HCT116 (cell line): ENCODE measurements at regions not wholly inside any gene's neighbourhood (a gene's known extent, or its start where the extent isn't known, plus 50 kb on each side); places are given as distances from the start of the nearest gene placed in this dataset.

Source experiments
- ATAC-seq: fragments of 200-7000 bp; cut with Tn5 transposase; 2 replicates; pipeline ENCODE4 v1.9.1; 2020; ENCODE audit warnings: mild to moderate bottlenecking, moderate library complexity
- BruUV-seq: library from RNA; stranded (reverse); fragments of 400-500 nt; replicated peaks from 2 replicates; lab custom pipeline; 2021; lab: Mats Ljungman, UMichigan
- CTCF ChIA-PET: fragments of 300-600 bp; sonication (Branson Sonifier 250); formaldehyde crosslinking; loops from one replicate; lab custom pipeline; 2021; ENCODE audit warnings: antibody characterized with exemption; lab: Charles Lee
- POLR2A ChIA-PET: fragments of 300-600, 350-600 bp; sonication (Branson Sonifier 250); formaldehyde crosslinking; loops from one replicate; lab custom pipeline; 2021; ENCODE audit warnings: antibody characterized with exemption; lab: Charles Lee
- RAD21 ChIA-PET, 2 experiments: fragments of 300-600 bp; sonication (Branson Sonifier 250); formaldehyde crosslinking; loops; one replicate each; lab custom pipeline; 2023; ENCODE audit warnings: low total read pairs in 2 of 2; ENCODE audit not compliant: uncharacterized antibody in 2 of 2, unreplicated experiment in 2 of 2, low non-redundant PET in 1 of 2; lab: Charles Lee
- DNase-seq: peaks from one replicate; pipeline ENCODE4 v3.0.0-alpha.2; 2010; ENCODE audit warnings: low read depth, low spot score
- H2AFZ ChIP-seq: fragments of 200-600 bp; shearing (Covaris generic), sonication (generic); 2 replicates; pipeline ENCODE4 v1.6.1; 2017; ENCODE audit warnings: low read depth, mixed run types, mixed read lengths, antibody characterized with exemption, low read length; ENCODE audit not compliant: poor library complexity, severe bottlenecking
- H3K27ac ChIP-seq: 2 replicates; pipeline ENCODE4 v1.5.1; 2012; ENCODE audit warnings: low read depth, low read length
- H3K27me3 ChIP-seq: fragments of 200-600 bp; sonication (generic); 2 replicates; pipeline ENCODE4 v1.6.1; 2016; ENCODE audit warnings: mixed run types, low read length, mixed read lengths; ENCODE audit not compliant: insufficient read depth
- H3K36me3 ChIP-seq, 2 experiments: fragments of 200-500 bp in 1 of 2; fragments of 200-600 bp in 1 of 2; sonication (Bioruptor generic) in 1 of 2; sonication (generic) in 1 of 2; 2 replicates each; pipeline versions ENCODE4 v1.5.1 to v1.6.1; 2014 to 2016; ENCODE audit warnings: low read length in 2 of 2, inconsistent platforms in 1 of 2, mixed read lengths in 1 of 2, mixed run types in 1 of 2; ENCODE audit not compliant: insufficient read depth in 2 of 2, control insufficient read depth in 1 of 2
- H3K4me1 ChIP-seq, 2 experiments: fragments of 200-600 bp in 1 of 2; sonication (generic) in 1 of 2; 2 replicates each; pipeline versions ENCODE4 v1.5.1 to v1.6.1; 2012 to 2017; ENCODE audit warnings: low read length in 2 of 2, inconsistent platforms in 1 of 2, mild to moderate bottlenecking in 1 of 2, mixed read lengths in 1 of 2, mixed run types in 1 of 2, moderate library complexity in 1 of 2; ENCODE audit not compliant: insufficient read depth in 2 of 2, control insufficient read depth in 1 of 2
- H3K4me2 ChIP-seq: fragments of 200-600 bp; sonication (generic); 2 replicates; pipeline ENCODE4 v1.6.1; 2017; ENCODE audit warnings: mixed run types, low read length, mixed read lengths
- H3K4me3 ChIP-seq, 2 experiments: fragments of 200-600 bp in 1 of 2; sonication (generic) in 1 of 2; replicated peaks in 1 of 2; 2 replicates each; pipeline ENCODE4 v1.5.1; 2011 to 2016; ENCODE audit warnings: low read length in 2 of 2, control low read depth in 1 of 2, low read depth in 1 of 2, mild to moderate bottlenecking in 1 of 2, mixed read lengths in 1 of 2, mixed run types in 1 of 2
- H3K79me2 ChIP-seq: fragments of 200-600 bp; sonication (generic); 2 replicates; pipeline ENCODE4 v1.6.1; 2017; ENCODE audit warnings: mild to moderate bottlenecking, mixed run types, low read length, moderate library complexity, mixed read lengths; ENCODE audit not compliant: insufficient read depth
- H3K9ac ChIP-seq: fragments of 200-600 bp; sonication (generic); 2 replicates; pipeline ENCODE4 v1.6.1; 2016; ENCODE audit warnings: low read length, mixed read lengths
- H3K9me2 ChIP-seq: fragments of 200-600 bp; sonication (generic), shearing (Covaris generic); 2 replicates; pipeline ENCODE4 v1.6.1; 2017; ENCODE audit warnings: mixed run types, mild to moderate bottlenecking, moderate library complexity; ENCODE audit not compliant: insufficient read depth
- H3K9me3 ChIP-seq, 2 experiments: fragments of 200-500 bp in 1 of 2; fragments of 200-600 bp in 1 of 2; sonication (Bioruptor generic) in 1 of 2; sonication (generic) in 1 of 2; 2 replicates each; pipeline ENCODE4 v1.6.1; 2014 to 2017; ENCODE audit warnings: low read length in 2 of 2, mixed read lengths in 2 of 2, inconsistent platforms in 1 of 2, low read depth in 1 of 2, mild to moderate bottlenecking in 1 of 2, mixed run types in 1 of 2, moderate library complexity in 1 of 2; ENCODE audit not compliant: control insufficient read depth in 1 of 2, insufficient read depth in 1 of 2
- H4K20me1 ChIP-seq: fragments of 200-600 bp; sonication (generic), shearing (Covaris generic); 2 replicates; pipeline ENCODE4 v1.6.1; 2017; ENCODE audit warnings: mixed run types, mild to moderate bottlenecking, moderate library complexity; ENCODE audit not compliant: insufficient read depth
- ATF3 ChIP-seq: IDR thresholded peaks from 2 replicates; pipeline ENCODE4 v1.6.1; 2012
- CEBPB ChIP-seq: IDR thresholded peaks from 2 replicates; pipeline ENCODE4 v1.6.1; 2012; ENCODE audit warnings: low read depth
- ELF1 ChIP-seq: IDR thresholded peaks from 2 replicates; pipeline ENCODE4 v1.6.1; 2012; ENCODE audit warnings: low read depth, borderline replicate concordance
- EZH2 ChIP-seq: fragments of 200-600 bp; sonication (generic); IDR thresholded peaks from 2 replicates; pipeline ENCODE4 v1.6.1; 2017; ENCODE audit warnings: antibody characterized with exemption, mixed run types
- EZH2phosphoT487 ChIP-seq: fragments of 200-600 bp; IDR thresholded peaks from 2 replicates; pipeline ENCODE4 v1.6.1; 2018; ENCODE audit warnings: antibody characterized with exemption, borderline replicate concordance
- FOSL1 ChIP-seq: IDR thresholded peaks from 2 replicates; pipeline ENCODE4 v1.6.1; 2012; ENCODE audit warnings: low read depth
- JUND ChIP-seq: IDR thresholded peaks from 2 replicates; pipeline ENCODE4 v1.6.1; 2012
- POLR2A ChIP-seq: IDR thresholded peaks from 2 replicates; pipeline ENCODE4 v1.7.0; 2011; ENCODE audit warnings: borderline replicate concordance; ENCODE audit not compliant: insufficient read depth, insufficient read length; ENCODE audit errors: extremely low read depth
- RAD21 ChIP-seq: IDR thresholded peaks from 2 replicates; pipeline ENCODE4 v1.6.1; 2012; ENCODE audit warnings: low read depth, mild to moderate bottlenecking
- SIN3A ChIP-seq: IDR thresholded peaks from 2 replicates; pipeline ENCODE4 v1.6.1; 2012; ENCODE audit warnings: low read depth
- SP1 ChIP-seq: IDR thresholded peaks from 2 replicates; pipeline ENCODE4 v1.6.1; 2012; ENCODE audit warnings: low read depth
- SRF ChIP-seq: IDR thresholded peaks from 2 replicates; pipeline ENCODE4 v1.6.1; 2012; ENCODE audit warnings: low read depth
- YY1 ChIP-seq: IDR thresholded peaks from 2 replicates; pipeline ENCODE4 v1.6.1; 2011; ENCODE audit warnings: low read length, low read depth, moderate library complexity, mild to moderate bottlenecking; ENCODE audit not compliant: insufficient replicate concordance; ENCODE audit errors: extremely low read depth
- ZNF274 ChIP-seq: fragments of 200-500 bp; sonication (Bioruptor generic); IDR thresholded peaks from 2 replicates; pipeline ENCODE4 v1.6.1; 2014; ENCODE audit warnings: mild to moderate bottlenecking, low read depth, low read length, inconsistent platforms
- intact Hi-C: fragments of 100-400 bp; cut with micrococcal nuclease; formaldehyde crosslinking; loops from 2 replicates; pipeline ENCODE4 v1.10.0; 2022
- TF ChIP-seq, protein P1 (sequence below): IDR thresholded peaks from 2 replicates; pipeline ENCODE4 v1.6.1; 2012
- TF ChIP-seq, protein P2 (sequence below): IDR thresholded peaks from 2 replicates; pipeline ENCODE4 v1.6.1; 2012; ENCODE audit warnings: low read depth
- TF ChIP-seq, protein P3 (sequence below), 3 experiments: fragments of 200-600 bp in 1 of 3; sonication (generic) in 1 of 3; IDR thresholded peaks in 2 of 3; conservative IDR thresholded peaks in 1 of 3; 2 replicates each; pipeline ENCODE4 v1.5.1; 2012 to 2017; ENCODE audit warnings: low read depth in 2 of 3, low read length in 2 of 3, antibody characterized with exemption in 1 of 3, borderline replicate concordance in 1 of 3, control low read depth in 1 of 3, mild to moderate bottlenecking in 1 of 3, mixed read lengths in 1 of 3, mixed run types in 1 of 3, moderate library complexity in 1 of 3; ENCODE audit not compliant: insufficient read depth in 1 of 3
- TF ChIP-seq, protein P4 (sequence below): IDR thresholded peaks from 2 replicates; pipeline ENCODE4 v1.6.1; 2011; ENCODE audit warnings: mild to moderate bottlenecking, low read length, moderate library complexity; ENCODE audit not compliant: insufficient replicate concordance; ENCODE audit errors: extremely low read depth

DNA sequence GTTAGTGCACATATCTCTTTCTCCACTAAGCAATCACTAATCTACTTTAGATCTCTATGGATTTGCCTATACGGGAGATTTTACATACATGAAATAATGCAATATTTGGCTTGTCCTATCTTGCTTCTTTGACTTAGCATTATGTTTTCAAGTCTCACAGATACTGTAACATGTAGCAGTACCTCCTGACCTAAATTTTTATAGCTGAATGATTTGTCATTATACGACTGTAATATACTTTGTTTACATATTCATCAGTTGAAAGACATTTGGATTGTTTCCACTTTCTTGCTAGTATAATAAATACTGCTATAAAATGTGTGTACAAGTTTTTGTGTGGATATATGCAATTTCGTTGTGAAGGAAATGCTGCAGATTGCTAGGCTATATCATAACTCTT, 1520.8 kb upstream of the CDH6 start:
- H3K27ac ChIP-seq, result no peak overlapping the region
- no peaks in the 10 kb centered on the region for H3K9me2 ChIP-seq
- H3K79me2 ChIP-seq, result no peaks in the 10 kb centered on the region
- H3K27me3 ChIP-seq, result no peaks in the 10 kb centered on the region
- DNase-seq (no peak), ATAC-seq (no peak)
- H3K36me3 ChIP-seq, result no peaks in the 10 kb centered on the region
- ChIA-PET RAD21 (no interaction called here), POLR2A (no interaction called here), CTCF (no interaction called here)
- H3K4me3 ChIP-seq, result no peak overlapping the region
- TF ChIP-seq POLR2A, result no peak
- TF ChIP-seq, protein P1, sequence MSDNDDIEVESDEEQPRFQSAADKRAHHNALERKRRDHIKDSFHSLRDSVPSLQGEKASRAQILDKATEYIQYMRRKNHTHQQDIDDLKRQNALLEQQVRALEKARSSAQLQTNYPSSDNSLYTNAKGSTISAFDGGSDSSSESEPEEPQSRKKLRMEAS, result no peak
- TF ChIP-seq, protein P2, sequence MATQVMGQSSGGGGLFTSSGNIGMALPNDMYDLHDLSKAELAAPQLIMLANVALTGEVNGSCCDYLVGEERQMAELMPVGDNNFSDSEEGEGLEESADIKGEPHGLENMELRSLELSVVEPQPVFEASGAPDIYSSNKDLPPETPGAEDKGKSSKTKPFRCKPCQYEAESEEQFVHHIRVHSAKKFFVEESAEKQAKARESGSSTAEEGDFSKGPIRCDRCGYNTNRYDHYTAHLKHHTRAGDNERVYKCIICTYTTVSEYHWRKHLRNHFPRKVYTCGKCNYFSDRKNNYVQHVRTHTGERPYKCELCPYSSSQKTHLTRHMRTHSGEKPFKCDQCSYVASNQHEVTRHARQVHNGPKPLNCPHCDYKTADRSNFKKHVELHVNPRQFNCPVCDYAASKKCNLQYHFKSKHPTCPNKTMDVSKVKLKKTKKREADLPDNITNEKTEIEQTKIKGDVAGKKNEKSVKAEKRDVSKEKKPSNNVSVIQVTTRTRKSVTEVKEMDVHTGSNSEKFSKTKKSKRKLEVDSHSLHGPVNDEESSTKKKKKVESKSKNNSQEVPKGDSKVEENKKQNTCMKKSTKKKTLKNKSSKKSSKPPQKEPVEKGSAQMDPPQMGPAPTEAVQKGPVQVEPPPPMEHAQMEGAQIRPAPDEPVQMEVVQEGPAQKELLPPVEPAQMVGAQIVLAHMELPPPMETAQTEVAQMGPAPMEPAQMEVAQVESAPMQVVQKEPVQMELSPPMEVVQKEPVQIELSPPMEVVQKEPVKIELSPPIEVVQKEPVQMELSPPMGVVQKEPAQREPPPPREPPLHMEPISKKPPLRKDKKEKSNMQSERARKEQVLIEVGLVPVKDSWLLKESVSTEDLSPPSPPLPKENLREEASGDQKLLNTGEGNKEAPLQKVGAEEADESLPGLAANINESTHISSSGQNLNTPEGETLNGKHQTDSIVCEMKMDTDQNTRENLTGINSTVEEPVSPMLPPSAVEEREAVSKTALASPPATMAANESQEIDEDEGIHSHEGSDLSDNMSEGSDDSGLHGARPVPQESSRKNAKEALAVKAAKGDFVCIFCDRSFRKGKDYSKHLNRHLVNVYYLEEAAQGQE, result no peak
- TF ChIP-seq SRF, result no peak
- no peak for TF ChIP-seq YY1
- TF ChIP-seq SIN3A, result no peak
- no peak for TF ChIP-seq JUND
- TF ChIP-seq, protein P3, sequence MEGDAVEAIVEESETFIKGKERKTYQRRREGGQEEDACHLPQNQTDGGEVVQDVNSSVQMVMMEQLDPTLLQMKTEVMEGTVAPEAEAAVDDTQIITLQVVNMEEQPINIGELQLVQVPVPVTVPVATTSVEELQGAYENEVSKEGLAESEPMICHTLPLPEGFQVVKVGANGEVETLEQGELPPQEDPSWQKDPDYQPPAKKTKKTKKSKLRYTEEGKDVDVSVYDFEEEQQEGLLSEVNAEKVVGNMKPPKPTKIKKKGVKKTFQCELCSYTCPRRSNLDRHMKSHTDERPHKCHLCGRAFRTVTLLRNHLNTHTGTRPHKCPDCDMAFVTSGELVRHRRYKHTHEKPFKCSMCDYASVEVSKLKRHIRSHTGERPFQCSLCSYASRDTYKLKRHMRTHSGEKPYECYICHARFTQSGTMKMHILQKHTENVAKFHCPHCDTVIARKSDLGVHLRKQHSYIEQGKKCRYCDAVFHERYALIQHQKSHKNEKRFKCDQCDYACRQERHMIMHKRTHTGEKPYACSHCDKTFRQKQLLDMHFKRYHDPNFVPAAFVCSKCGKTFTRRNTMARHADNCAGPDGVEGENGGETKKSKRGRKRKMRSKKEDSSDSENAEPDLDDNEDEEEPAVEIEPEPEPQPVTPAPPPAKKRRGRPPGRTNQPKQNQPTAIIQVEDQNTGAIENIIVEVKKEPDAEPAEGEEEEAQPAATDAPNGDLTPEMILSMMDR (IDR thresholded peaks at IDR 0.05 in 2 of 3, conservative IDR thresholded peaks at IDR 0.05 in 1 of 3; ENCODE audit: borderline replicate concordance in 1 of 3, insufficient read depth in 1 of 3, low read depth in 2 of 3, low read length in 2 of 3), result no peak
- TF ChIP-seq ATF3, result no peak
- no peak for TF ChIP-seq EZH2phosphoT487
- TF ChIP-seq RAD21, result no peak
- no peak for TF ChIP-seq FOSL1
- no peak for TF ChIP-seq ZNF274
- TF ChIP-seq CEBPB, result no peak
- no peak for TF ChIP-seq SP1
- TF ChIP-seq EZH2, result no peak
- no peak for TF ChIP-seq ELF1
- TF ChIP-seq, protein P4, sequence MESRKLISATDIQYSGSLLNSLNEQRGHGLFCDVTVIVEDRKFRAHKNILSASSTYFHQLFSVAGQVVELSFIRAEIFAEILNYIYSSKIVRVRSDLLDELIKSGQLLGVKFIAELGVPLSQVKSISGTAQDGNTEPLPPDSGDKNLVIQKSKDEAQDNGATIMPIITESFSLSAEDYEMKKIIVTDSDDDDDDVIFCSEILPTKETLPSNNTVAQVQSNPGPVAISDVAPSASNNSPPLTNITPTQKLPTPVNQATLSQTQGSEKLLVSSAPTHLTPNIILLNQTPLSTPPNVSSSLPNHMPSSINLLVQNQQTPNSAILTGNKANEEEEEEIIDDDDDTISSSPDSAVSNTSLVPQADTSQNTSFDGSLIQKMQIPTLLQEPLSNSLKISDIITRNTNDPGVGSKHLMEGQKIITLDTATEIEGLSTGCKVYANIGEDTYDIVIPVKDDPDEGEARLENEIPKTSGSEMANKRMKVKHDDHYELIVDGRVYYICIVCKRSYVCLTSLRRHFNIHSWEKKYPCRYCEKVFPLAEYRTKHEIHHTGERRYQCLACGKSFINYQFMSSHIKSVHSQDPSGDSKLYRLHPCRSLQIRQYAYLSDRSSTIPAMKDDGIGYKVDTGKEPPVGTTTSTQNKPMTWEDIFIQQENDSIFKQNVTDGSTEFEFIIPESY, result no peak
- no peaks in the 10 kb centered on the region for H4K20me1 ChIP-seq
- H3K4me2 ChIP-seq, result no peak overlapping the region
- H3K4me1 ChIP-seq, result no peaks in the 10 kb centered on the region
- H3K9ac ChIP-seq, result no peak overlapping the region
- H2AFZ ChIP-seq, result no peak overlapping the region
- peaks cover 8 to 17% of the 10 kb centered on the region in 2 experiments; a peak in 2 of 4 replicates for H3K9me3 ChIP-seq
- intact Hi-C loops, result no loop called here
- BruUV-seq, result no TSS peak
